Upper lobe of right lung (tissue), 1 donor: ENCODE measurements at regions not wholly inside any gene's neighbourhood (a gene's known extent, or its start where the extent isn't known, plus 50 kb on each side); places are given as distances from the start of the nearest gene placed in this dataset.

Experiments
- ATAC-seq: fragments of 200-7000 bp; cut with Tn5 transposase; one replicate; pipeline ENCODE4 v1.9.1; 2020; ENCODE audit warnings: mild to moderate bottlenecking, moderate library complexity
- DNase-seq: peaks from one replicate; pipeline ENCODE4 v3.0.0-alpha.2; 2020
- H3K27ac ChIP-seq: fragments of 200-600 bp; one replicate; pipeline ENCODE4 v1.8.0; 2022
- H3K27me3 ChIP-seq: fragments of 200-600 bp; one replicate; pipeline ENCODE4 v1.8.0; 2022; ENCODE audit warnings: mild to moderate bottlenecking
- H3K36me3 ChIP-seq: fragments of 200-600 bp; one replicate; pipeline ENCODE4 v1.8.0; 2022
- H3K4me1 ChIP-seq: fragments of 200-600 bp; one replicate; pipeline ENCODE4 v1.8.0; 2022
- H3K4me3 ChIP-seq: fragments of 200-600 bp; one replicate; pipeline ENCODE4 v1.8.0; 2022; ENCODE audit warnings: mild to moderate bottlenecking
- H3K9me3 ChIP-seq: fragments of 200-600 bp; one replicate; pipeline ENCODE4 v1.8.0; 2022
- CTCF ChIP-seq: fragments of 200-600 bp; IDR thresholded peaks from one replicate; pipeline ENCODE4 v1.8.0; 2022; ENCODE audit warnings: antibody characterized with exemption
- intact Hi-C: fragments of 100-400 bp; cut with DNase I; formaldehyde crosslinking; loops from one replicate; pipeline ENCODE4 v1.11.0; 2022
- donor health status: DM: no; HTN: yes; CAD: no; lungs with severe emphysema.

DNA sequence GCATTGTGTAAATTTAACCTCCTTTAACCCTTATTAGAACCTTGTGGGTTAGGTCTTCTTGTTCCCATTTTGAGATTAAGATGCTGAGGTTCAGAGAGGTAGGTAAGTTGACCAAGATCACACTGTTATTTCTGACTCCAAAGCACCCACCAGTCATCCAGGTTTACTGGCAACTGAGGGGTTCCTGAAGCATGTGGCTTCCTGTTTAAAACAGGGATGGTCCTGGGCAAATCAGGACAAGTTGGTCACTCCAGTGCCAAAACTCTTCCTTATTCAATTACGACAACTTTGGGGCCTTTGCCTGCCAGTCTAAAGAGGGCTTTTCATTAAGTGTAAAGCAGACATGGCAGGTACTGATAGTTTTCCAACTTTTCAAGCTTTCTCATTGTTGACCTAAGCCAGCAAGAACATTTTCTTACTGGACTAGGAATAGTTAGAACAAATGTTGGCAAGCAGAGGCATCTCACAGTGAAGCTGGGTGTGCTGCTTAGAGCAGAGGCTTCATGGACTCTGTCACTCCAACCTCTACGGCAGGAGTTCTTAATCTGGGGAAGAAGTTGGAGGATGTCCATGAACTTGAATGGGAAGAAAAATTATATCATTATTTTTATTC lies 149.4 kb upstream of the ADAMTS9 start:
- H3K4me1 ChIP-seq: no peaks in the 10 kb centered on the region
- DNase-seq (no peak), ATAC-seq (no peak)
- no peaks in the 10 kb centered on the region for H3K9me3 ChIP-seq
- TF ChIP-seq CTCF: no peak
- H3K27ac ChIP-seq: no peak overlapping the region
- no peaks in the 10 kb centered on the region for H3K27me3 ChIP-seq
- intact Hi-C loops: no loop called here
- no peaks in the 10 kb centered on the region for H3K36me3 ChIP-seq
- no peak overlapping the region for H3K4me3 ChIP-seq

DNA sequence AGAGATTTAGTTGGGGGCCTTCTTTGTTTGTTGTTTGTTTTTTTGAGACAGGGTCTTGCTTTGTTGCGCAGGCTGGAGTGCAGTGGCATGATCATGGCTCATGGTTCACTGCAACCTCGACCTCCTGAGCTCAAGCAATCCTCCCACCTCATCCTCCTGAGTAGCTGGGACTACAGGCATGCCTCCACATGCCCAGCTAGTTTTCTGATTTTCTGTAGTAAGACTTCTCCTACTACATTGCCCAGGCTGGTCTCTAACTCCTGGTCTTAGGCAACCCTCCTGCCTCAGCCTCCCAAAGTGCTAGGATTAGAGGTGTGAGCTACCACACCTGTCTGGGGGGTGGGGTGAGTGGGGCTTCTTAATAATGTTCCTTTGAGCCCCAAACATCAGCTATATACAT lies 148.3 kb upstream of the ADAMTS9 start:
- H3K4me1 ChIP-seq: no peaks in the 10 kb centered on the region
- no peaks in the 10 kb centered on the region for H3K9me3 ChIP-seq
- intact Hi-C loops: no loop called here
- H3K4me3 ChIP-seq: no peak overlapping the region
- ATAC-seq (no peak), DNase-seq (no peak)
- no peaks in the 10 kb centered on the region for H3K36me3 ChIP-seq
- no peaks in the 10 kb centered on the region for H3K27me3 ChIP-seq
- TF ChIP-seq CTCF: no peak
- no peak overlapping the region for H3K27ac ChIP-seq

- H3K27ac ChIP-seq: no peak overlapping the region
- intact Hi-C loops: no loop called here
- no peak for TF ChIP-seq CTCF
- DNase-seq (no peak), ATAC-seq (no peak)
- no peak overlapping the region for H3K4me3 ChIP-seq
- no peaks in the 10 kb centered on the region for H3K36me3 ChIP-seq
- no peaks in the 10 kb centered on the region for H3K27me3 ChIP-seq
- no peaks in the 10 kb centered on the region for H3K9me3 ChIP-seq
- no peaks in the 10 kb centered on the region for H3K4me1 ChIP-seq
Measured at GRCh38 chr3:64832098-64832497, 144.3 kb upstream of the ADAMTS9 start.

- no peaks in the 10 kb centered on the region for H3K4me1 ChIP-seq
- no peak overlapping the region for H3K27ac ChIP-seq
- TF ChIP-seq CTCF: no peak
- ATAC-seq: no peak
- H3K4me3 ChIP-seq: no peak overlapping the region
- no peaks in the 10 kb centered on the region for H3K9me3 ChIP-seq
- no peaks in the 10 kb centered on the region for H3K27me3 ChIP-seq
- no peak for DNase-seq
- intact Hi-C loops: no loop called here
- no peaks in the 10 kb centered on the region for H3K36me3 ChIP-seq
Measured at GRCh38 chr3:64830681-64831080, 142.9 kb upstream of the ADAMTS9 start.

DNA sequence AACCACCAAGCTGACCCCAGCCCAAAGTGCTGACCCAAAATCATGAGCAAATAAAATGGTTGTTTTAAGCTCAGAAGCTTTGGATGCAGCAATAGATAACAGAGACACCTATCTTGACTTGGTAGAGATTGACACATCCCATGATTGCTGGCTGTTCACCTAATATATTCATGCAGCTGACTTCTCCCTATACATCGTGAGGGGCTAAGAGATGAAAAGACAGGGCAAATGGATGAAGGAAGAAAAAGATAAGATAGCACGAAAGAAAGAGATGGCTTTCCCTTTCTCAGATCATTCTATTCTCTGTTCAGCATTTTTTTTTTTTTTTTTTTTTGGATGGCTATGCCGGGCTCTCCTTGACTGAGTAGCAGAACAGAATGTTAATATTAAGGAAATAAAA lies 141.5 kb upstream of the ADAMTS9 start:
- DNase-seq: no peak
- H3K36me3 ChIP-seq: no peaks in the 10 kb centered on the region
- intact Hi-C loops: no loop called here
- H3K9me3 ChIP-seq: no peaks in the 10 kb centered on the region
- H3K27me3 ChIP-seq: no peaks in the 10 kb centered on the region
- no peak for TF ChIP-seq CTCF
- no peak overlapping the region for H3K4me3 ChIP-seq
- H3K4me1 ChIP-seq: peaks cover 8% of the 10 kb centered on the region
- no peak for ATAC-seq
- no peak overlapping the region for H3K27ac ChIP-seq

DNA sequence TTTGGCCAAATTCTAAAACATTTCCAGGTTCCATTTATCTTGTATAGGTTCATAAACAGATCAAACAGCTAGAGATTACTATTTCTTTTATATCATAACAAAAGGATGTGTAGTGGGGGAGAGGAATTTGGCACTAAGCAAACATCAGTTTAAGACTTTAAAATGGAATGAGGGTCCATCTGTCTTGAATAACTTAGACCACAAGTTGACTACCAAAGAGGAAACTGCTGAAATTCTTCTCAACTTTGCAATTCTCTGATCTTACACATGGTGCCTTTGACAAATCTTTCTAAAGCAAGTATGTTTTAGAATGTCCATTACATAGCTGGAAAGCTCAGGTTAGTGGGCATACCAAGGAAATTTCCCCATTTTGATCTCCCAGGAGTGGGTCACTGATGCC lies 140.5 kb upstream of the ADAMTS9 start:
- DNase-seq (no peak), ATAC-seq (no peak)
- H3K27ac ChIP-seq: no peak overlapping the region

More for the DNA sequence above, 140.5 kb upstream of the ADAMTS9 start:
- intact Hi-C loops: no loop called here
- Histone ChIP-seq H3K27me3 (no peaks in the 10 kb centered on the region), H3K36me3 (no peaks in the 10 kb centered on the region), H3K4me1 (peaks cover 17% of the 10 kb centered on the region), H3K9me3 (no peaks in the 10 kb centered on the region), H3K4me3 (no peak overlapping the region)
- no peak for TF ChIP-seq CTCF
